ENCODE measurements at regions not wholly inside any gene's neighbourhood (a gene's known extent, or its start where the extent isn't known, plus 50 kb on each side); places are given as distances from the start of the nearest gene placed in this dataset.

DNA sequence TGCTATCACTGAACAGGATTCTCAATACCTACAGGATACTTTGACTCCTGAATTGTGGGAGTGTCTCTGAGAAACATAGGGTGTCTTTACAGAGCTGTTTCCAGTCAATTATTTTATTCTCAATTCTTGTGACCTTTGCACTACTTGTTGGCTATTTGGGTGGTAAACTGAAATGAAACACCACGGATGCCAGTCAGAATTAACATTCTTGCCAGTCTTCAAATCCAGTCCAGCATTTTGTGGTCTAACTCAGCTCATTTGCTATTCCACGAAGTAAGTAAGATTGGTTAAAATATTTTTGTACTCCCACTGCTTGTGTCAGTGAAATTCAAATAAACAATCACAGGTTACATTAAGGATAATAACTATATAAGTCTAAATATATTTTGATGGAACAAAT lies 197.9 kb downstream of the ANKRD50 start:
- ATAC-seq (ENCODE audit: low FRiP score in 2 of 2), result no peak
- H3K4me3 ChIP-seq, result no peak overlapping the region
- WGBS, 2 donors, result 84 to 92% methylated on average over 2 of the region's 2 CpGs
- no peaks in the 10 kb centered on the region for H3K36me3 ChIP-seq
- no peak for DNase-seq
- no peaks in the 10 kb centered on the region for H3K4me1 ChIP-seq
- TF ChIP-seq EP300 (IDR thresholded peaks at IDR 0.05) (no peak), POLR2A (IDR thresholded peaks at IDR 0.05) (no peak), POLR2AphosphoS5 (IDR thresholded peaks at IDR 0.05) (no peak)
- TF ChIP-seq, protein P1, sequence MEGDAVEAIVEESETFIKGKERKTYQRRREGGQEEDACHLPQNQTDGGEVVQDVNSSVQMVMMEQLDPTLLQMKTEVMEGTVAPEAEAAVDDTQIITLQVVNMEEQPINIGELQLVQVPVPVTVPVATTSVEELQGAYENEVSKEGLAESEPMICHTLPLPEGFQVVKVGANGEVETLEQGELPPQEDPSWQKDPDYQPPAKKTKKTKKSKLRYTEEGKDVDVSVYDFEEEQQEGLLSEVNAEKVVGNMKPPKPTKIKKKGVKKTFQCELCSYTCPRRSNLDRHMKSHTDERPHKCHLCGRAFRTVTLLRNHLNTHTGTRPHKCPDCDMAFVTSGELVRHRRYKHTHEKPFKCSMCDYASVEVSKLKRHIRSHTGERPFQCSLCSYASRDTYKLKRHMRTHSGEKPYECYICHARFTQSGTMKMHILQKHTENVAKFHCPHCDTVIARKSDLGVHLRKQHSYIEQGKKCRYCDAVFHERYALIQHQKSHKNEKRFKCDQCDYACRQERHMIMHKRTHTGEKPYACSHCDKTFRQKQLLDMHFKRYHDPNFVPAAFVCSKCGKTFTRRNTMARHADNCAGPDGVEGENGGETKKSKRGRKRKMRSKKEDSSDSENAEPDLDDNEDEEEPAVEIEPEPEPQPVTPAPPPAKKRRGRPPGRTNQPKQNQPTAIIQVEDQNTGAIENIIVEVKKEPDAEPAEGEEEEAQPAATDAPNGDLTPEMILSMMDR (IDR thresholded peaks at IDR 0.05), result no peak
- no peaks in the 10 kb centered on the region for H3K27me3 ChIP-seq
- H3K9me3 ChIP-seq, result no peaks in the 10 kb centered on the region
- no peak overlapping the region for H3K27ac ChIP-seq

DNA sequence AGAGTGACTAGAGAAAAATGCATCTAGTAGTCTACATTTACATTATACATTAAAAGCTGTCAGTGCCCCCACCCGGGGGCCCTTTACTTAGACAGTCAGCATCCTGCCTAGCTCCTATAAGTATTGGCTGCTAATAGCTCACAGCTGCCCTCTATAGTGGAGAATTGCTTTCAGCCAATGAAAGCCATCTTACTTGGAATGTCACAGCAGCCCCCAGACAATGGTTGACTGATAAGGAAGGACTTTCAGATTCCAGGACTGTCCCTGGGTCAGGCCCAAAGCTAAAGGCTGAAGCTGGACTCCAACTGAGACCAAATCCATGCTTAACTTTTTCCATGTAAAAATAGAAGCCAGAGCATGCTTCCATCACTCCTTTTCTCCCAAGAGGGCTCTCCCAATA lies 196.9 kb downstream of the ANKRD50 start:
- 70 to 80% methylated on average over 1 of the region's 1 CpG for WGBS, 2 donors
- DNase-seq (no peak), ATAC-seq (ENCODE audit: low FRiP score in 2 of 2) (no peak)
- Histone ChIP-seq H3K27me3 (no peaks in the 10 kb centered on the region), H3K4me3 (no peak overlapping the region), H3K9me3 (no peaks in the 10 kb centered on the region), H3K27ac (no peak overlapping the region), H3K4me1 (no peaks in the 10 kb centered on the region), H3K36me3 (no peaks in the 10 kb centered on the region)
- TF ChIP-seq, protein P1 (IDR thresholded peaks at IDR 0.05), result no peak
- TF ChIP-seq POLR2A (IDR thresholded peaks at IDR 0.05), result no peak
- TF ChIP-seq EP300 (IDR thresholded peaks at IDR 0.05), result no peak
- no peak for TF ChIP-seq POLR2AphosphoS5 (IDR thresholded peaks at IDR 0.05)

DNA sequence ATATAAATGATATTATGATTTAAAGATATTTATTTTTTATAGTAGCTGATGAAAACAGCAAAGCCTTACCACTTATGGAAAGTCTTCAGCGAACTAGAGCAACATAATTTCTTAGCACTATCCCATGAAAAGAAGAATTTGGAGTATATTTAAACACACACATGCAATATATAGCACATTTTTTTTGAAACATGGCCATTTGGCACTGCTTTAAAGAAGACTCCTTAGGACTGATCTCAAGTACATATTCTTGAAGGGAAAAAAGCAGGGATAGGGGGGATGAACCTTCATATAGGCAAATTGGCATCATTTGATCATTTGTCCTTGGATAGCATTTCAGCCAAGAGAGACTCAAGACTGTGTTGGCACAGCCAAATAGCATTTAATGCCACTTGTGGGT lies 193.3 kb downstream of the ANKRD50 start:
- TF ChIP-seq POLR2A (IDR thresholded peaks at IDR 0.05), result no peak
- no peak for TF ChIP-seq POLR2AphosphoS5 (IDR thresholded peaks at IDR 0.05)
- no peak for TF ChIP-seq EP300 (IDR thresholded peaks at IDR 0.05)
- TF ChIP-seq, protein P1 (IDR thresholded peaks at IDR 0.05), result no peak
- DNase-seq (no peak), ATAC-seq (ENCODE audit: low FRiP score in 2 of 2) (no peak)
- no peak overlapping the region for H3K27ac ChIP-seq
- H3K4me3 ChIP-seq, result no peak overlapping the region
- H3K36me3 ChIP-seq, result no peaks in the 10 kb centered on the region
- H3K27me3 ChIP-seq, result no peaks in the 10 kb centered on the region
- no peaks in the 10 kb centered on the region for H3K9me3 ChIP-seq
- WGBS, 2 donors, result 84 to 91% methylated on average over 1 of the region's 1 CpG
- H3K4me1 ChIP-seq, result no peaks in the 10 kb centered on the region

DNA sequence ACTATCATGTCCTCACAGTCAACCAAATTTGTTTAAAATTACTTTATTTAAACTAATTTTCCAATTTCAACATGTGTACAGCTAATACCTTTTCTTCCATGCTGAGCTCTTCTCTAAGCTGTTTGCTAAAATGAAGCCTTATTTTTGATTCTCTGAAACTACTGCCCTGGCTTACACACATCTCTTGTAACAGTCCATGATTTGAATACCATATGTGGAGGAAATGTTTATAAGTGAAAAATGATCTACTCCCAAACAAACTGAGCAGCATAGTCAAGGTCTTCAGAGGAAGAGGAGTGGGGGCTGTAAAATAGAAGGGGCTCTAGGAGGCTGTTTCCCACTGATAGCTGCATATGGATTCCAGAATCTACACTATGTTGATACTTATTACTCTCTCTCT lies 188.7 kb downstream of the ANKRD50 start:
- Histone ChIP-seq H3K9me3 (no peaks in the 10 kb centered on the region), H3K27ac (no peak overlapping the region), H3K4me1 (peaks cover 0 to 6% (median 0%) of the 10 kb centered on the region in 4 donors), H3K27me3 (no peaks in the 10 kb centered on the region), H3K36me3 (no peaks in the 10 kb centered on the region), H3K4me3 (no peak overlapping the region)
- ATAC-seq (ENCODE audit: low FRiP score in 2 of 2) (no peak), DNase-seq (no peak)
- no peak for TF ChIP-seq POLR2AphosphoS5 (IDR thresholded peaks at IDR 0.05)
- TF ChIP-seq POLR2A (IDR thresholded peaks at IDR 0.05), result no peak
- TF ChIP-seq, protein P1 (IDR thresholded peaks at IDR 0.05), result no peak
- no peak for TF ChIP-seq EP300 (IDR thresholded peaks at IDR 0.05)

DNA sequence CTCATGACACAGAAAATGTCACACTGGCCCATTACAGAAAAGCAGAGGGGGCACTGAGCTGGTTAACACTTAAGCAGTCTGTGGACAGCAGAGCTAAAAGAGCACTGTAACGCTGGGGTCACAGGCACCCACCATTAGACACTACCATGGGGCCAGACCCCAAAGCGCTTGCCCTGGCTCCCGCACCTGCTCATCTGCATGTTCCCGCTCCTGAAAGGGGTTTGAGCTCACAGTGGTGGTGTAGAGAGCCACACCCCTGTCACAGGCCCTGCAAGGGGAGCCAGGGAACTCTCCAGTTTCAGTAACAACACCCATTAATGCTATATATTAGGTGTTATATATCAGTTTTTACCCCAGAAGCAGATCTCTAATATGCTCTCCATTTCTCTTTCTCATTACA lies 187.0 kb downstream of the ANKRD50 start:
- Histone ChIP-seq H3K4me1 (peaks cover 0 to 6% (median 0%) of the 10 kb centered on the region in 4 donors), H3K4me3 (no peak overlapping the region), H3K9me3 (no peaks in the 10 kb centered on the region), H3K27me3 (no peaks in the 10 kb centered on the region), H3K27ac (no peak overlapping the region), H3K36me3 (no peaks in the 10 kb centered on the region)
- peak in 1 of 2 donors; percentile 6 for DNase-seq
- 97 to 98% methylated on average over 4 of the region's 4 CpGs for WGBS, 2 donors
- TF ChIP-seq POLR2AphosphoS5 (IDR thresholded peaks at IDR 0.05), result no peak
- TF ChIP-seq POLR2A (IDR thresholded peaks at IDR 0.05), result no peak
- TF ChIP-seq EP300 (IDR thresholded peaks at IDR 0.05), result no peak
- TF ChIP-seq, protein P1 (IDR thresholded peaks at IDR 0.05), result no peak
- ATAC-seq (ENCODE audit: low FRiP score in 2 of 2), result peak in 1 of 2 donors; percentile 26

Measured in upper lobe of left lung (tissue), 6 donors.